Neural cell (in vitro differentiated cells): ENCODE measurements at regions not wholly inside any gene's neighbourhood (a gene's known extent, or its start where the extent isn't known, plus 50 kb on each side); places are given as distances from the start of the nearest gene placed in this dataset.

ENCODE experiments used
- H2AFZ ChIP-seq: fragments of 200-600, 300-800 bp; sonication (generic), shearing (Covaris generic); 2 replicates; pipeline ENCODE4 v1.6.0; 2014; ENCODE audit warnings: low read depth, mild to moderate bottlenecking, antibody characterized with exemption, low read length, moderate library complexity
- H3F3A ChIP-seq: fragments of 200-600 bp; shearing (Covaris generic); 2 replicates; pipeline ENCODE4 v1.6.1; 2016; ENCODE audit warnings: mild to moderate bottlenecking, moderate library complexity, mixed read lengths, antibody characterized with exemption, low read length; ENCODE audit not compliant: insufficient read depth, poor library complexity, severe bottlenecking
- H3K27ac ChIP-seq: fragments of 200-600, 300-800 bp; sonication (generic), shearing (Covaris generic); 2 replicates; pipeline ENCODE4 v1.5.1; 2014; ENCODE audit warnings: mild to moderate bottlenecking, low read length, moderate library complexity
- H3K27me3 ChIP-seq: fragments of 300-800, 200-600 bp; sonication (generic), shearing (Covaris generic); 2 replicates; pipeline ENCODE4 v1.6.0; 2014; ENCODE audit warnings: mild to moderate bottlenecking, low read depth, low read length, moderate library complexity; ENCODE audit not compliant: insufficient read depth
- H3K36me3 ChIP-seq: fragments of 300-800, 200-600 bp; sonication (generic), shearing (Covaris generic); 2 replicates; pipeline ENCODE4 v1.5.1; 2014; ENCODE audit warnings: mild to moderate bottlenecking, antibody characterized with exemption, low read length, moderate library complexity; ENCODE audit not compliant: insufficient read depth
- H3K4me2 ChIP-seq: fragments of 300-800, 200-600 bp; sonication (generic), shearing (Covaris generic); 2 replicates; pipeline ENCODE4 v1.6.0; 2014; ENCODE audit warnings: mild to moderate bottlenecking, low read length
- H3K4me3 ChIP-seq: fragments of 300-800, 200-600 bp; sonication (generic), shearing (Covaris generic); 2 replicates; pipeline ENCODE4 v1.5.1; 2014; ENCODE audit warnings: mild to moderate bottlenecking, low read length, moderate library complexity
- H3K79me2 ChIP-seq: fragments of 200-600 bp; shearing (Covaris generic); replicated peaks from 2 replicates; pipeline ENCODE4 v1.6.0; 2014; ENCODE audit warnings: mild to moderate bottlenecking, low read length, moderate library complexity; ENCODE audit not compliant: insufficient read depth
- H3K9ac ChIP-seq: fragments of 300-800, 200-600 bp; sonication (generic), shearing (Covaris generic); 2 replicates; pipeline ENCODE4 v1.6.1; 2016; ENCODE audit warnings: mild to moderate bottlenecking, low read length, mixed read lengths
- H3K9me2 ChIP-seq: fragments of 200-600 bp; shearing (Covaris generic); 2 replicates; pipeline ENCODE4 v1.6.1; 2016; ENCODE audit warnings: mild to moderate bottlenecking, low read length, mixed read lengths; ENCODE audit not compliant: insufficient read depth
- H3K9me3 ChIP-seq: fragments of 200-600, 300-800 bp; sonication (generic), shearing (Covaris generic); 2 replicates; pipeline ENCODE4 v1.6.1; 2016; ENCODE audit warnings: mild to moderate bottlenecking, mixed run types, low read length, moderate library complexity, mixed read lengths
- H4K20me1 ChIP-seq: fragments of 200-600 bp; shearing (Covaris generic); 2 replicates; pipeline ENCODE4 v1.6.1; 2016; ENCODE audit warnings: mild to moderate bottlenecking, mixed run types; ENCODE audit not compliant: insufficient read depth
- EP300 ChIP-seq: fragments of 450-650 bp; conservative IDR thresholded peaks from 2 replicates; pipeline ENCODE4 v1.6.1; 2014; ENCODE audit warnings: antibody characterized with exemption, mild to moderate bottlenecking, moderate library complexity; ENCODE audit not compliant: poor library complexity, severe bottlenecking
- EZH2 ChIP-seq: fragments of 200-600, 300-800 bp; shearing (Covaris generic), sonication (generic); IDR thresholded peaks from 2 replicates; pipeline ENCODE4 v1.6.1; 2014; ENCODE audit warnings: antibody characterized with exemption, low read length, borderline replicate concordance, mild to moderate bottlenecking; ENCODE audit not compliant: insufficient read depth, poor library complexity, severe bottlenecking
- MXI1 ChIP-seq: fragments of 450-650 bp; conservative IDR thresholded peaks from 2 replicates; pipeline ENCODE4 v1.6.1; 2014; ENCODE audit warnings: antibody characterized with exemption, mild to moderate bottlenecking; ENCODE audit not compliant: poor library complexity, severe bottlenecking
- POLR2AphosphoS5 ChIP-seq: IDR thresholded peaks from 2 replicates; pipeline ENCODE4 v1.6.1; 2012
- RAD21 ChIP-seq: fragments of 450-650 bp; conservative IDR thresholded peaks from 2 replicates; pipeline ENCODE4 v1.6.1; 2014; ENCODE audit warnings: antibody characterized with exemption, mild to moderate bottlenecking, moderate library complexity
- SMC3 ChIP-seq: fragments of 450-650 bp; conservative IDR thresholded peaks from 2 replicates; pipeline ENCODE4 v1.6.1; 2014; ENCODE audit warnings: antibody characterized with exemption, mild to moderate bottlenecking, moderate library complexity; ENCODE audit not compliant: poor library complexity
- TAF1 ChIP-seq: IDR thresholded peaks from 2 replicates; pipeline ENCODE4 v1.6.1; 2012; ENCODE audit warnings: low read depth
- TF ChIP-seq, protein P1 (sequence below): fragments of 450-650 bp; IDR thresholded peaks from 2 replicates; pipeline ENCODE4 v1.5.1; 2014; ENCODE audit warnings: antibody characterized with exemption, mild to moderate bottlenecking, moderate library complexity; ENCODE audit not compliant: poor library complexity, severe bottlenecking
- TF ChIP-seq, protein P2 (sequence below): IDR thresholded peaks from 2 replicates; pipeline ENCODE4 v1.6.1; 2012; ENCODE audit warnings: borderline replicate concordance

DNA sequence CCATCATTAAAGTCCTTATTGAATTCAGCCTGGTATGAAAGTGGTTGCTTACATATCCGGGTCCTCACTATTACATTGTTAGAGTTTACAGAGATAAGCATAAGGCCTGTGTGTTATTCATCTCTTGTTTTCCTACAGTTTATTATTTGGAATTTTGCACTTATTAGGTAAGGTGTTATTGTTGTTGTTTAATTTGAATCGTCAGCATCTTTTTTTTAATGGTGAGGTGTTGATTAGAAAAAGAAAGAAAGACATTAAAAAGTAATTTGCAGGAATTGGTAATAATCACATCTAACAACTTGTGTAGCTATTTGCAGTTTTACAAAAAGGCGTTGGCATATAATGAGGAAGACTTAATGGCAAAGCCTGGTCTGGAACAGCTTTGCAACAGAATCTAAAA is 158.6 kb downstream of the SAMD5 start:
- Histone ChIP-seq H3K27me3 (no peaks in the 10 kb centered on the region), H3K9me3 (peaks cover 5% of the 10 kb centered on the region), H4K20me1 (no peaks in the 10 kb centered on the region), H3F3A (peaks cover 6% of the 10 kb centered on the region), H3K79me2 (no peaks in the 10 kb centered on the region), H2AFZ (no peak overlapping the region), H3K9me2 (no peaks in the 10 kb centered on the region), H3K36me3 (no peaks in the 10 kb centered on the region), H3K9ac (no peak overlapping the region), H3K4me2 (no peak overlapping the region), H3K27ac (no peak overlapping the region), H3K4me3 (no peak overlapping the region)
- TF ChIP-seq RAD21: no peak
- TF ChIP-seq TAF1: no peak
- TF ChIP-seq EZH2: no peak
- TF ChIP-seq, protein P1, sequence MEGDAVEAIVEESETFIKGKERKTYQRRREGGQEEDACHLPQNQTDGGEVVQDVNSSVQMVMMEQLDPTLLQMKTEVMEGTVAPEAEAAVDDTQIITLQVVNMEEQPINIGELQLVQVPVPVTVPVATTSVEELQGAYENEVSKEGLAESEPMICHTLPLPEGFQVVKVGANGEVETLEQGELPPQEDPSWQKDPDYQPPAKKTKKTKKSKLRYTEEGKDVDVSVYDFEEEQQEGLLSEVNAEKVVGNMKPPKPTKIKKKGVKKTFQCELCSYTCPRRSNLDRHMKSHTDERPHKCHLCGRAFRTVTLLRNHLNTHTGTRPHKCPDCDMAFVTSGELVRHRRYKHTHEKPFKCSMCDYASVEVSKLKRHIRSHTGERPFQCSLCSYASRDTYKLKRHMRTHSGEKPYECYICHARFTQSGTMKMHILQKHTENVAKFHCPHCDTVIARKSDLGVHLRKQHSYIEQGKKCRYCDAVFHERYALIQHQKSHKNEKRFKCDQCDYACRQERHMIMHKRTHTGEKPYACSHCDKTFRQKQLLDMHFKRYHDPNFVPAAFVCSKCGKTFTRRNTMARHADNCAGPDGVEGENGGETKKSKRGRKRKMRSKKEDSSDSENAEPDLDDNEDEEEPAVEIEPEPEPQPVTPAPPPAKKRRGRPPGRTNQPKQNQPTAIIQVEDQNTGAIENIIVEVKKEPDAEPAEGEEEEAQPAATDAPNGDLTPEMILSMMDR: no peak
- TF ChIP-seq SMC3: no peak
- TF ChIP-seq, protein P2, sequence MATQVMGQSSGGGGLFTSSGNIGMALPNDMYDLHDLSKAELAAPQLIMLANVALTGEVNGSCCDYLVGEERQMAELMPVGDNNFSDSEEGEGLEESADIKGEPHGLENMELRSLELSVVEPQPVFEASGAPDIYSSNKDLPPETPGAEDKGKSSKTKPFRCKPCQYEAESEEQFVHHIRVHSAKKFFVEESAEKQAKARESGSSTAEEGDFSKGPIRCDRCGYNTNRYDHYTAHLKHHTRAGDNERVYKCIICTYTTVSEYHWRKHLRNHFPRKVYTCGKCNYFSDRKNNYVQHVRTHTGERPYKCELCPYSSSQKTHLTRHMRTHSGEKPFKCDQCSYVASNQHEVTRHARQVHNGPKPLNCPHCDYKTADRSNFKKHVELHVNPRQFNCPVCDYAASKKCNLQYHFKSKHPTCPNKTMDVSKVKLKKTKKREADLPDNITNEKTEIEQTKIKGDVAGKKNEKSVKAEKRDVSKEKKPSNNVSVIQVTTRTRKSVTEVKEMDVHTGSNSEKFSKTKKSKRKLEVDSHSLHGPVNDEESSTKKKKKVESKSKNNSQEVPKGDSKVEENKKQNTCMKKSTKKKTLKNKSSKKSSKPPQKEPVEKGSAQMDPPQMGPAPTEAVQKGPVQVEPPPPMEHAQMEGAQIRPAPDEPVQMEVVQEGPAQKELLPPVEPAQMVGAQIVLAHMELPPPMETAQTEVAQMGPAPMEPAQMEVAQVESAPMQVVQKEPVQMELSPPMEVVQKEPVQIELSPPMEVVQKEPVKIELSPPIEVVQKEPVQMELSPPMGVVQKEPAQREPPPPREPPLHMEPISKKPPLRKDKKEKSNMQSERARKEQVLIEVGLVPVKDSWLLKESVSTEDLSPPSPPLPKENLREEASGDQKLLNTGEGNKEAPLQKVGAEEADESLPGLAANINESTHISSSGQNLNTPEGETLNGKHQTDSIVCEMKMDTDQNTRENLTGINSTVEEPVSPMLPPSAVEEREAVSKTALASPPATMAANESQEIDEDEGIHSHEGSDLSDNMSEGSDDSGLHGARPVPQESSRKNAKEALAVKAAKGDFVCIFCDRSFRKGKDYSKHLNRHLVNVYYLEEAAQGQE: no peak
- no peak for TF ChIP-seq EP300
- TF ChIP-seq POLR2AphosphoS5: no peak
- TF ChIP-seq MXI1: no peak

DNA sequence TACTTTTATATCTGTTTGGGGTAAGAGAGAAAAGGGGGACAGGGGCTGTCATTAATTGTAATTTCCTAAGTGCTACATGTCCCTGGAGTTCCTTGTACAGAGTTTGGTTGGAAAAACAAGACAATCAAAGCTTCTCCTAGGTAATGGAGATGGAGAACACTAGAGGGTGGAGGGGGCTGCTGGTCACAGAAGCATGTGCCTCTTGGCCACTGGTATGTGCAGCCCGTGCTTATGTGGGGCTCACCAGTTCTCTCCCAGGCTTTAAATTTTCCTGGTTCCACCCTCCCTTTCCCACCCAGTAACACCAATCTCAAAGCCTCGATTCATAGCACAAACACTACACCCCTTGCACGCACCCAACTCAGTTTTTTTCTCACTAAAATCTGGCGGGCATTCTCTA is 165.6 kb downstream of the SAMD5 start:
- Histone ChIP-seq H3K9ac (no peak overlapping the region), H3K36me3 (no peaks in the 10 kb centered on the region), H4K20me1 (no peaks in the 10 kb centered on the region), H3K9me2 (no peaks in the 10 kb centered on the region), H2AFZ (no peak overlapping the region), H3F3A (no peaks in the 10 kb centered on the region), H3K4me2 (no peak overlapping the region), H3K79me2 (no peaks in the 10 kb centered on the region), H3K4me3 (no peak overlapping the region), H3K9me3 (peaks cover 5% of the 10 kb centered on the region), H3K27ac (no peak overlapping the region), H3K27me3 (no peaks in the 10 kb centered on the region)
- TF ChIP-seq SMC3: no peak
- TF ChIP-seq EZH2: no peak
- TF ChIP-seq, protein P1: no peak
- no peak for TF ChIP-seq EP300
- TF ChIP-seq MXI1: no peak
- TF ChIP-seq POLR2AphosphoS5: no peak
- TF ChIP-seq, protein P2: no peak
- no peak for TF ChIP-seq RAD21
- no peak for TF ChIP-seq TAF1
